H1 (cell line): ENCODE measurements at regions not wholly inside any gene's neighbourhood (a gene's known extent, or its start where the extent isn't known, plus 50 kb on each side); places are given as distances from the start of the nearest gene placed in this dataset.

Source experiments
- ASH2L ChIP-seq: fragments of 200-600, 300-600 bp; sonication (generic); IDR thresholded peaks from one replicate; pipeline ENCODE4 v1.7.1; 2017; ENCODE audit warnings: low read length
- CHD7 ChIP-seq: fragments of 300-600 bp; sonication (generic); IDR thresholded peaks from 2 replicates; pipeline ENCODE4 v1.7.1; 2012; ENCODE audit warnings: low read length, moderate library complexity, mild to moderate bottlenecking, inconsistent platforms; ENCODE audit not compliant: insufficient replicate concordance
- CTBP2 ChIP-seq: IDR thresholded peaks from 2 replicates; pipeline ENCODE4 v1.7.0; 2011; ENCODE audit warnings: borderline replicate concordance, mild to moderate bottlenecking, moderate library complexity, mixed read lengths, low read length; ENCODE audit not compliant: insufficient read depth, insufficient read length
- NANOG ChIP-seq: IDR thresholded peaks from 2 replicates; pipeline ENCODE4 v1.6.1; 2011; ENCODE audit warnings: low read length, low read depth, mild to moderate bottlenecking, inconsistent platforms; ENCODE audit not compliant: insufficient read depth, poor library complexity, severe bottlenecking
- POU5F1 ChIP-seq: IDR thresholded peaks from 2 replicates; pipeline ENCODE4 v1.6.1; 2011; ENCODE audit warnings: low read depth, mild to moderate bottlenecking, low read length, moderate library complexity
- RBBP5 ChIP-seq: IDR thresholded peaks from 2 replicates; pipeline ENCODE4 v1.7.1; 2012; ENCODE audit warnings: low read depth, mild to moderate bottlenecking, inconsistent platforms, low read length, moderate library complexity, borderline replicate concordance
- SIN3A ChIP-seq, 2 experiments: IDR thresholded peaks in 1 of 2; conservative IDR thresholded peaks in 1 of 2; 2 replicates each; pipeline ENCODE4 v1.6.1; 2011 to 2012; ENCODE audit warnings: low read length in 2 of 2, improper control_type of control experiment in 1 of 2, low read depth in 1 of 2, mild to moderate bottlenecking in 1 of 2
- SIRT6 ChIP-seq: IDR thresholded peaks from one replicate; pipeline ENCODE4 v1.7.1; 2012; ENCODE audit warnings: low read length, inconsistent platforms
- SP2 ChIP-seq: IDR thresholded peaks from 2 replicates; pipeline ENCODE4 v1.6.1; 2012; ENCODE audit warnings: mild to moderate bottlenecking, low read length, inconsistent platforms
- SP4 ChIP-seq: IDR thresholded peaks from 2 replicates; pipeline ENCODE4 v1.6.1; 2012; ENCODE audit warnings: low read length, inconsistent platforms
- TAF7 ChIP-seq: optimal IDR thresholded peaks from 2 replicates; pipeline ENCODE3; 2011; ENCODE audit warnings: low read depth, mild to moderate bottlenecking, inconsistent platforms, low read length, moderate library complexity, borderline replicate concordance
- TEAD4 ChIP-seq: IDR thresholded peaks from 2 replicates; pipeline ENCODE4 v1.6.1; 2012; ENCODE audit warnings: low read depth, low read length, inconsistent platforms, mixed read lengths

GRCh38 chr2:239561446-239562001, 160.7 kb upstream of the HDAC4 start (continued):
- no peak for TF ChIP-seq CHD7
- TF ChIP-seq ASH2L, result no peak
- TF ChIP-seq SP2, result no peak
- TF ChIP-seq NANOG, result no peak
- no peak for TF ChIP-seq SP4
- TF ChIP-seq TEAD4, result no peak
- no peak for TF ChIP-seq SIN3A (conservative IDR thresholded peaks at IDR 0.05 in 1 of 2, IDR thresholded peaks at IDR 0.05 in 1 of 2; ENCODE audit: low read depth in 1 of 2, low read length in 2 of 2)
- TF ChIP-seq POU5F1, result no peak
- TF ChIP-seq SIRT6, result no peak
- TF ChIP-seq CTBP2, result no peak
- TF ChIP-seq RBBP5, result no peak
- TF ChIP-seq TAF7, result no peak
